ENCODE measurements at regions not wholly inside any gene's neighbourhood (a gene's known extent, or its start where the extent isn't known, plus 50 kb on each side); places are given as distances from the start of the nearest gene placed in this dataset.

GRCh38 chr12:74018849-74019248 lies 518.8 kb upstream of the ATXN7L3B start:
- TF ChIP-seq EZH2phosphoT487 (IDR thresholded peaks at IDR 0.05; ENCODE audit: borderline replicate concordance, low read length): no peak
- no peak for TF ChIP-seq CTCF (IDR thresholded peaks at IDR 0.05; ENCODE audit: low read depth, low read length, poor library complexity, severe bottlenecking)

All from DOHH2 (cell line).